Panc1 (cell line): ENCODE measurements at regions not wholly inside any gene's neighbourhood (a gene's known extent, or its start where the extent isn't known, plus 50 kb on each side); places are given as distances from the start of the nearest gene placed in this dataset.

ENCODE experiments used
- CTCF ChIP-seq: fragments of 450-650 bp; IDR thresholded peaks from 2 replicates; pipeline ENCODE4 v1.5.1; 2017; ENCODE audit warnings: mild to moderate bottlenecking
- POLR2AphosphoS5 ChIP-seq: IDR thresholded peaks from 2 replicates; pipeline ENCODE4 v1.6.1; 2012; ENCODE audit warnings: mild to moderate bottlenecking, low read depth, low read length, moderate library complexity

DNA sequence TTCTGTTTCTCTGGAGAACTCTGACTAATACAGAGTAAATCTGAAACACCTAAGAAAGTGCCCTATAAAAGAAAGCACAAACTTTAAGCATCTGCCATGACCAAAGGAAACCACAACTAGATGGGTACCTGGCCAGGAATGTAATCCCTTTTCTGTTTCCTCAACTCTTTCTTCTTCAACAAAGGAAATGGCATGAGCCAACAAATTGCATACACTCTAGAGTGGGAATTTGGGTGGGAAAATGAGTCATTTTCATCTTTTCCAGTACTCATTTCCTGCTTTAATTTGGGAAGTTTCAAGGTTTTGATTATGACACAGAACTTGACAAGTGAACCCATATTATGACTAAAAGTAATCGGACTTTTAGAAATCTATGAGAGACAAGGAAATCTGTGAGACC lies 349.2 kb upstream of the RORB start:
- TF ChIP-seq CTCF (no peak), POLR2AphosphoS5 (no peak)
